ENCODE measurements at regions not wholly inside any gene's neighbourhood (a gene's known extent, or its start where the extent isn't known, plus 50 kb on each side); places are given as distances from the start of the nearest gene placed in this dataset.

- Mint-ChIP-seq H3K4me1 (ENCODE audit: low read depth) (no peaks in the 10 kb centered on the region), H3K9me3 (peaks cover 34% of the 10 kb centered on the region), H3K27ac (no peak overlapping the region), H3K27me3 (ENCODE audit: insufficient read depth) (no peaks in the 10 kb centered on the region; the same call in none of the 2 replicates), H3K4me3 (no peak overlapping the region), H3K36me3 (ENCODE audit: low read depth) (no peaks in the 10 kb centered on the region; the same call in 1 of the 2 replicates)
- DNase-seq, result no peak
- TF ChIP-seq, protein P1, sequence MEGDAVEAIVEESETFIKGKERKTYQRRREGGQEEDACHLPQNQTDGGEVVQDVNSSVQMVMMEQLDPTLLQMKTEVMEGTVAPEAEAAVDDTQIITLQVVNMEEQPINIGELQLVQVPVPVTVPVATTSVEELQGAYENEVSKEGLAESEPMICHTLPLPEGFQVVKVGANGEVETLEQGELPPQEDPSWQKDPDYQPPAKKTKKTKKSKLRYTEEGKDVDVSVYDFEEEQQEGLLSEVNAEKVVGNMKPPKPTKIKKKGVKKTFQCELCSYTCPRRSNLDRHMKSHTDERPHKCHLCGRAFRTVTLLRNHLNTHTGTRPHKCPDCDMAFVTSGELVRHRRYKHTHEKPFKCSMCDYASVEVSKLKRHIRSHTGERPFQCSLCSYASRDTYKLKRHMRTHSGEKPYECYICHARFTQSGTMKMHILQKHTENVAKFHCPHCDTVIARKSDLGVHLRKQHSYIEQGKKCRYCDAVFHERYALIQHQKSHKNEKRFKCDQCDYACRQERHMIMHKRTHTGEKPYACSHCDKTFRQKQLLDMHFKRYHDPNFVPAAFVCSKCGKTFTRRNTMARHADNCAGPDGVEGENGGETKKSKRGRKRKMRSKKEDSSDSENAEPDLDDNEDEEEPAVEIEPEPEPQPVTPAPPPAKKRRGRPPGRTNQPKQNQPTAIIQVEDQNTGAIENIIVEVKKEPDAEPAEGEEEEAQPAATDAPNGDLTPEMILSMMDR (IDR thresholded peaks at IDR 0.05), result peak; percentile 64
Observed at GRCh38 chr14:106872611-106873446, 1346.4 kb downstream of the TMEM121 start.

GRCh38 chr14:106874350-106874749 is 1348.0 kb downstream of the TMEM121 start:
- Mint-ChIP-seq H3K9me3 (peaks cover 26% of the 10 kb centered on the region), H3K27me3 (ENCODE audit: insufficient read depth) (no peaks in the 10 kb centered on the region; the same call in none of the 2 replicates), H3K27ac (no peak overlapping the region), H3K4me3 (no peak overlapping the region), H3K36me3 (ENCODE audit: low read depth) (no peaks in the 10 kb centered on the region; the same call in 1 of the 2 replicates), H3K4me1 (ENCODE audit: low read depth) (no peaks in the 10 kb centered on the region)
- no peak for DNase-seq
- TF ChIP-seq, protein P1 (IDR thresholded peaks at IDR 0.05), result no peak

GRCh38 chr14:106875503-106875902 is 1349.1 kb downstream of the TMEM121 start:
- TF ChIP-seq, protein P1 (IDR thresholded peaks at IDR 0.05), result no peak
- H3K4me1 Mint-ChIP-seq (ENCODE audit: low read depth), result no peaks in the 10 kb centered on the region
- DNase-seq, result no peak
- H3K36me3 Mint-ChIP-seq (ENCODE audit: low read depth), result no peaks in the 10 kb centered on the region
- no peak overlapping the region for H3K27ac Mint-ChIP-seq
- peaks cover 22% of the 10 kb centered on the region for H3K9me3 Mint-ChIP-seq
- H3K4me3 Mint-ChIP-seq, result no peak overlapping the region
- H3K27me3 Mint-ChIP-seq (ENCODE audit: insufficient read depth), result no peaks in the 10 kb centered on the region; the same call in 1 of the 2 replicates

DNA sequence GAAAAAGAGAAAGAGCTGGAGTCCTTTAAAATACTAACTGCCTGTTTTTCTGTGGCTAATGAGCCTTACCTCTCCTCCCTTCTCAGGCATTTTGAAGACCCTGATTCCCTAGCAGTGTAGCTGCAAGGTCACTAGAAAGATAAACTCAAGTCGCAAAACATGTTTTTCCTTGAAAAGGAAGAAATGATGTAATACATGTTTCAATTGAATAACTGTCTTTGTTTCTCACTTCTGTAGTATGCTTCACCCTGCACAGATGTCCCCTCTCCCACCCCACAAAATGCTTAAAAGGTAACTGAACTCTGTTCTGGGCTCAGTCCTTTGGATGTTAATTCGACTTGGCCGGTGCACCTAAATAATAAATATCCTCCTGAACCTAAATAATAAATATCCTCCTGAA is 1350.3 kb downstream of the TMEM121 start:
- Mint-ChIP-seq H3K27me3 (ENCODE audit: insufficient read depth) (no peaks in the 10 kb centered on the region; the same call in 1 of the 2 replicates), H3K27ac (no peak overlapping the region), H3K36me3 (ENCODE audit: low read depth) (no peaks in the 10 kb centered on the region), H3K4me3 (no peak overlapping the region), H3K4me1 (ENCODE audit: low read depth) (no peaks in the 10 kb centered on the region), H3K9me3 (peaks cover 20% of the 10 kb centered on the region)
- DNase-seq, result no peak
- TF ChIP-seq, protein P1 (IDR thresholded peaks at IDR 0.05), result no peak

- DNase-seq, result no peak
- H3K27ac Mint-ChIP-seq, result no peak overlapping the region
- TF ChIP-seq, protein P1 (IDR thresholded peaks at IDR 0.05), result no peak
- H3K4me3 Mint-ChIP-seq, result no peak overlapping the region
- H3K27me3 Mint-ChIP-seq (ENCODE audit: insufficient read depth), result no peaks in the 10 kb centered on the region; the same call in 1 of the 2 replicates
- peaks cover 19% of the 10 kb centered on the region for H3K9me3 Mint-ChIP-seq
- no peaks in the 10 kb centered on the region for H3K4me1 Mint-ChIP-seq (ENCODE audit: low read depth)
- H3K36me3 Mint-ChIP-seq (ENCODE audit: low read depth), result no peaks in the 10 kb centered on the region
Observed at GRCh38 chr14:106877517-106877916, 1351.1 kb downstream of the TMEM121 start.
